ENCODE measurements at regions not wholly inside any gene's neighbourhood (a gene's known extent, or its start where the extent isn't known, plus 50 kb on each side); places are given as distances from the start of the nearest gene placed in this dataset.

GRCh38 chr10:65566906-65567305, 1358.9 kb upstream of the LRRTM3 start:
- H3K4me3 Mint-ChIP-seq, result no peak overlapping the region
- no peak overlapping the region for H3K27ac Mint-ChIP-seq
- H3K4me1 ChIP-seq (ENCODE audit: control insufficient read depth, insufficient read depth, low read length), result no peaks in the 10 kb centered on the region
- DNase-seq, result no peak
- H3K27ac ChIP-seq (ENCODE audit: low read depth, low read length), result no peak overlapping the region
- H3K9me3 ChIP-seq (ENCODE audit: control insufficient read depth, low read length), result no peaks in the 10 kb centered on the region
- no peak overlapping the region for H3K9ac ChIP-seq (ENCODE audit: extremely low read depth, low read length, poor library complexity, severe bottlenecking)
- no peaks in the 10 kb centered on the region for H3K9me3 Mint-ChIP-seq
- WGBS, 2 experiments (ENCODE audit: insufficient coverage in 1 of 2, insufficient read length in 1 of 2), result 95% methylated on average over 2 of the region's 2 CpGs; no CpG with 5 or more reads in 1 of the 2 experiments
- peaks cover 9% of the 10 kb centered on the region for H3K4me1 Mint-ChIP-seq
- H3K27me3 ChIP-seq (ENCODE audit: control insufficient read depth, insufficient read depth, low read length, poor library complexity, severe bottlenecking), result no peaks in the 10 kb centered on the region
- H3K4me3 ChIP-seq (ENCODE audit: low read length), result no peak overlapping the region
- no peaks in the 10 kb centered on the region for H3K36me3 ChIP-seq (ENCODE audit: control insufficient read depth, insufficient read depth, low read length)
- TF ChIP-seq CTCF (conservative IDR thresholded peaks at IDR 0.05), result no peak
- H3K36me3 Mint-ChIP-seq (ENCODE audit: low read depth), result no peaks in the 10 kb centered on the region
- H3K27me3 Mint-ChIP-seq (ENCODE audit: insufficient read depth), result no peaks in the 10 kb centered on the region

- H3K4me1 ChIP-seq (ENCODE audit: control insufficient read depth, insufficient read depth, low read length), result no peaks in the 10 kb centered on the region
- H3K36me3 Mint-ChIP-seq (ENCODE audit: low read depth), result peaks cover 20% of the 10 kb centered on the region
- H3K4me1 Mint-ChIP-seq, result peaks cover 9% of the 10 kb centered on the region
- H3K4me3 Mint-ChIP-seq, result peak overlapping the region; percentile 91
- WGBS, 2 experiments (ENCODE audit: insufficient coverage in 1 of 2, insufficient read length in 1 of 2), result 83 to 90% methylated on average over 7 to 20 of the region's 20 CpGs
- no peaks in the 10 kb centered on the region for H3K36me3 ChIP-seq (ENCODE audit: control insufficient read depth, insufficient read depth, low read length)
- H3K9ac ChIP-seq (ENCODE audit: extremely low read depth, low read length, poor library complexity, severe bottlenecking), result no peak overlapping the region
- no peaks in the 10 kb centered on the region for H3K27me3 Mint-ChIP-seq (ENCODE audit: insufficient read depth)
- no peak overlapping the region for H3K4me3 ChIP-seq (ENCODE audit: low read length)
- peak; percentile 91 for DNase-seq
- peak; percentile 25 for TF ChIP-seq CTCF (conservative IDR thresholded peaks at IDR 0.05)
- no peaks in the 10 kb centered on the region for H3K27me3 ChIP-seq (ENCODE audit: control insufficient read depth, insufficient read depth, low read length, poor library complexity, severe bottlenecking)
- H3K27ac ChIP-seq (ENCODE audit: low read depth, low read length), result no peak overlapping the region
- H3K9me3 Mint-ChIP-seq, result no peaks in the 10 kb centered on the region
- H3K9me3 ChIP-seq (ENCODE audit: control insufficient read depth, low read length), result no peaks in the 10 kb centered on the region
- peak overlapping the region; percentile 99 for H3K27ac Mint-ChIP-seq
Measured at GRCh38 chr10:65570143-65571010, 1355.5 kb upstream of the LRRTM3 start.

- Mint-ChIP-seq H3K27ac (peak overlapping the region; percentile 99), H3K36me3 (ENCODE audit: low read depth) (peaks cover 20% of the 10 kb centered on the region), H3K9me3 (no peaks in the 10 kb centered on the region), H3K4me1 (peaks cover 9% of the 10 kb centered on the region), H3K4me3 (peak overlapping the region; percentile 91), H3K27me3 (ENCODE audit: insufficient read depth) (no peaks in the 10 kb centered on the region)
- WGBS, 2 experiments (ENCODE audit: insufficient coverage in 1 of 2, insufficient read length in 1 of 2), result 74% methylated on average over 5 of the region's 5 CpGs; no CpG with 5 or more reads in 1 of the 2 experiments
- H3K36me3 ChIP-seq (ENCODE audit: control insufficient read depth, insufficient read depth, low read length), result no peaks in the 10 kb centered on the region
- no peak overlapping the region for H3K27ac ChIP-seq (ENCODE audit: low read depth, low read length)
- DNase-seq, result peak; percentile 65
- no peak overlapping the region for H3K9ac ChIP-seq (ENCODE audit: extremely low read depth, low read length, poor library complexity, severe bottlenecking)
- no peak for TF ChIP-seq CTCF (conservative IDR thresholded peaks at IDR 0.05)
- H3K4me1 ChIP-seq (ENCODE audit: control insufficient read depth, insufficient read depth, low read length), result no peaks in the 10 kb centered on the region
- H3K9me3 ChIP-seq (ENCODE audit: control insufficient read depth, low read length), result no peaks in the 10 kb centered on the region
- H3K27me3 ChIP-seq (ENCODE audit: control insufficient read depth, insufficient read depth, low read length, poor library complexity, severe bottlenecking), result no peaks in the 10 kb centered on the region
- no peak overlapping the region for H3K4me3 ChIP-seq (ENCODE audit: low read length)
Measured at GRCh38 chr10:65571011-65571570, 1354.7 kb upstream of the LRRTM3 start.
